ENCODE measurements at regions not wholly inside any gene's neighbourhood (a gene's known extent, or its start where the extent isn't known, plus 50 kb on each side); places are given as distances from the start of the nearest gene placed in this dataset.

GRCh38 chr6:133185731-133186130, 55.4 kb upstream of the EYA4 start:
- no peak for DNase-seq (ENCODE audit: low read depth)

GRCh38 chr6:133187114-133187513, 54.0 kb upstream of the EYA4 start:
- no peak for DNase-seq (ENCODE audit: low read depth)

GRCh38 chr6:133187657-133188453, 53.3 kb upstream of the EYA4 start:
- no peak for DNase-seq (ENCODE audit: low read depth)

DNA sequence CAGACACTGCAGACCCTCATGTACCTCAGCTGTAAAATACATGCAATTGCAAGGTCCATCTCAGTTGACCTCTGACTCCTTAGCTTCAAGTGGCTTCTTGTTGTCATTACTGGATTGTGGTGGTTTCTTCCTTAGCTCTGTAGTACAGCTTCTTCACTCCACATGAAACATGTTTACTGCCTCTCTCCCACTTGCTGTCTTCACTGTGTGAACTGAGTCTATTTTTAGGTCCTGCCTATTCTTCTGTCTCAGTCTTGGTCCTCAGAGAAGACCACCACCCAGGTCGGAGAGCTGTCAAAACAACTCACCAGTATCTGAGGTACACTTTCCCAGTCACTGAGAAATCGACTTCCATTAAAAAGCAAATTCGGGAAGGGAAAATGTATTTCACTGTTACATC, 50.2 kb upstream of the EYA4 start:
- no peak for DNase-seq (ENCODE audit: low read depth)

DNA sequence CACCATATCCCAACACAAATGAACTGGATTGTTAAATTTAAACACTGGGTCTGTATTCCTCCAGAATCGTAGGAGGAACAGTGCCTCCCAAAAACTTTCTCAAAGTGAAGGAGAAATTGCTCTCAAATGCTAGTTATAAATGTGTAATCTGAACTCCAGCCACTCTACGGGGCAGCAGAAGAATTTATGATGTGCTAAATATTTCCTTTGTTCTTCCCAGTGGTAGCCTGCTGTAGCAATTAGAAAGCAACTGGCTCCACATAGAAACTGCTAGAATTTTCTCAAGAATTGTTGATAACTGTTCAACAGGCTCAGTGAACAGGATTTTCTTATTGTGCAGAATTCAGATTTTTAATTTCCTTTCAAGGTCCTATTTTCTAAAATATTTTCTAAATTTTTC, 49.8 kb upstream of the EYA4 start:
- DNase-seq (ENCODE audit: low read depth) = no peak
